Limb (tissue), 2 donors: ENCODE measurements at regions not wholly inside any gene's neighbourhood (a gene's known extent, or its start where the extent isn't known, plus 50 kb on each side); places are given as distances from the start of the nearest gene placed in this dataset.
"Not testable (repeated sequence)": the region's sequence is repeated elsewhere in the genome, so short reads cannot be mapped to it uniquely, and the experiment has no call there.

ENCODE experiments used
- DNase-seq, 2 donors: peaks; one replicate each; pipeline ENCODE4 v3.0.0-alpha.2; 2016; ENCODE audit errors: extremely low spot score in 2 of 2

DNA sequence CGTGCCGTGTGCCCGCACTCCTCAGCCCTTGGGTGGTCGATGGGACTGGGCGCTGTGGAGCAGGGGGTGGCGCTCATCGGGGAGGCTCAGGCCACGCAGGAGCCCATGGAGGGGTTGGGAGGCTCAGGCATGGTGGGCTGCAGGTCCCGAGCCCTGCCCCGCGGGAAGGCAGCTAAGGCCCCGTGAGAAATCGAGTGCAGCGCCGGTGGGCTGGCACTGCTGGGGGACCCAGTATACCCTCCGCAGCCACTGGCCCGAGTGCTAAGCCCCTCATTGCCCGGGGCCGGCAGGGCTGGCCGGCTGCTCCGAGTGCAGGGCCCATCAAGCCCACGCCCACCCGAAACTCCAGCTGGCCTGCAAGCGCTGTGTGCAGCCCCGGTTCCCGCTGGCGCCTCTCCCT lies 384.1 kb downstream of the GLUD2 start:
- not testable (repeated sequence) for DNase-seq

DNA sequence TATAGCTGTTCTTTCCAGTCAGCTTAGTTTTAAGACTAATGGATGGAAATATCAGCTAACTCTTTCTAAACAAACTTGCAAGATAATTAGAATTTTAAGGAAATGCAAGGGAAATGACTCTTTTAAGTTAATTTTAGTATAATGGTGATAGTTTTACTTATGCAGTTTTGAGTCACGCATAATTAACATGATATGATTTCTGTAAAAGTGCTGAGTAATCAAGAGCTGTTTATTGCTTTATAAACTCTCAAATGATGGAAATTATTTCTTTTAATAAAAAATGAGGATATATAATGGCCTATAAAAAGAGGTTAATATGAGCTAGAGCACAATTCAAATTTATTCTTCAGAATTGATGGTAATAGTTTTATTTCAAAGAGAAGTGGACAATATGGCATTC lies 385.9 kb downstream of the GLUD2 start:
- DNase-seq, result no peak

DNA sequence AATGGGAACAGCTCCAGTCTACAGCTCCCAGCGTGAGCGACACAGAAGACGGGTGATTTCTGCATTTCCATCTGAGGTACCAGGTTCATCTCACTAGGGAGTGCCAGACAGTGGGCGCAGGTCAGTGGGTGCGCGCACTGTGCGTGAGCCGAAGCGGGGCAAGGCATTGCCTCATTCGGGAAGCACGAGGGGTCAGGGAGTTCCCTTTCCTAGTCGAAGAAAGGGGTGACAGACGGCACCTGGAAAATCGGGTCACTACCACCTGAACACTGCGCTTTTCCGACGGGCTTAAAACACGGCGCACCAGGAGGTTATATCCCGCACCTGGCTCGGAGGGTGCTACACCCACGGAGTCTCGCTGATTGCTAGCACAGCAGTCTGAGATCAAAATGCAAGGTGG lies 390.3 kb downstream of the GLUD2 start:
- not testable (repeated sequence) for DNase-seq

GRCh38 chrX:121455890-121456289 lies 408.5 kb downstream of the GLUD2 start:
- DNase-seq, result no peak

GRCh38 chrX:121456315-121456714 lies 408.9 kb downstream of the GLUD2 start:
- no peak for DNase-seq

- no peak for DNase-seq
Measured at GRCh38 chrX:121457096-121457495, 409.7 kb downstream of the GLUD2 start.

- DNase-seq, result no peak
Measured at GRCh38 chrX:121479406-121479805, 432.0 kb downstream of the GLUD2 start.

DNA sequence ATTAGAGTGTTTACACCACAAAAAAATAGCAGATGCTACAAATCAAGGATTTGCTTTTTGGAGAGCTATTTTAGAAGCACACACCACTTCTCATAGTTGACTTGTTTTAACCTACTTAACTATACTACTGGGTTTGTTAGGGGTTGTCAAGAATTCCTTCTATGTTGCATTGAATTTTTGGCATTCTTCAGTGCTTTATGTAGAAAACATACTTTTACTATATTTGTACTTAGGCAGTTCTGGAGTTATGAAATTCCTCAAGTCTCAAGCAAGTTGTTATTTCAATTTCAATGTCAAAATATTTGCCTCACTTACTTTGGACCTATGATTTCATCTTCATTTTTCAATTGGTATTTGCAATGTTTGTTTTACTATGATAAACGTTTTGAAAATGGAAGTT lies 449.6 kb downstream of the GLUD2 start:
- no peak for DNase-seq

GRCh38 chrX:121504153-121504552 lies 456.7 kb downstream of the GLUD2 start:
- no peak for DNase-seq

GRCh38 chrX:121546317-121546716 lies 498.9 kb downstream of the GLUD2 start:
- DNase-seq, result no peak

DNA sequence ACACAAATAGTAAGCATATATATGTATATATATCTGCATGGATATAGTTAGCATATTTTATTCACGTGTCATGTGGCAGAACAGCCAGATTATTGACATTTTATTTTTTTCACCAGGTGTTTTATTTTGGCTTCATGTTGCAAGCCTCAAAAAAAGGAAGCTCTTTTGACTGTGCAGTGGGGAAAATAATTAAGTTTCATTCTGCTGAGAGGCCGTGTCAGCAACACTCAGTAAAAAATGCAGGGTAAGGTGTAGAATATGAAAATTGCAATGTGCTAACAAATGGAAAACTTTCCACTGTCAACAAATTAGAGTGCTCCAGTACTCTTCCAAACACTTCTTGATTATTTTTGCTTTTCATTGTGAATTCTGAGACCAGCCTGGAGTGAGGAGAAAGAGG lies 511.5 kb downstream of the GLUD2 start:
- DNase-seq, result no peak

DNA sequence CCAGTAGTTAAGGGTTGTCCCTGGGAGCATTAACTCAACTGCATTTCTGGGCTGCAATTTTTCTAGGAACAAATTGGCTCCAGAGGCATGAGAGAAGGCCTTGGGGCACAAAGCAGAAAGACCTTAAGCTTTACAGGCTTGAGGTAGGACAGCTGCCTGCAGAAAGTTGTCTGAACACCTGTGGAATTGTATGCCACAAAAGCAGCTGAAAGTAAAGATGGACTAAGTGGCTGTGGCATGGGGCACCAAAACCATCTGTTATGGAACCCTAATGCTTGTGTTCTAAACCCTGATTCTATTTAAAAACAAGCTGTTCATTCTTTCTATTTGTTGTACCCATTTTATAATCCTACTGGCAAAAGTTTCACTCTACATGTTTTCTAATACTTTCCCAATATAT lies 515.2 kb downstream of the GLUD2 start:
- DNase-seq, result no peak

- no peak for DNase-seq
Measured at GRCh38 chrX:121569609-121570008, 522.2 kb downstream of the GLUD2 start.

DNA sequence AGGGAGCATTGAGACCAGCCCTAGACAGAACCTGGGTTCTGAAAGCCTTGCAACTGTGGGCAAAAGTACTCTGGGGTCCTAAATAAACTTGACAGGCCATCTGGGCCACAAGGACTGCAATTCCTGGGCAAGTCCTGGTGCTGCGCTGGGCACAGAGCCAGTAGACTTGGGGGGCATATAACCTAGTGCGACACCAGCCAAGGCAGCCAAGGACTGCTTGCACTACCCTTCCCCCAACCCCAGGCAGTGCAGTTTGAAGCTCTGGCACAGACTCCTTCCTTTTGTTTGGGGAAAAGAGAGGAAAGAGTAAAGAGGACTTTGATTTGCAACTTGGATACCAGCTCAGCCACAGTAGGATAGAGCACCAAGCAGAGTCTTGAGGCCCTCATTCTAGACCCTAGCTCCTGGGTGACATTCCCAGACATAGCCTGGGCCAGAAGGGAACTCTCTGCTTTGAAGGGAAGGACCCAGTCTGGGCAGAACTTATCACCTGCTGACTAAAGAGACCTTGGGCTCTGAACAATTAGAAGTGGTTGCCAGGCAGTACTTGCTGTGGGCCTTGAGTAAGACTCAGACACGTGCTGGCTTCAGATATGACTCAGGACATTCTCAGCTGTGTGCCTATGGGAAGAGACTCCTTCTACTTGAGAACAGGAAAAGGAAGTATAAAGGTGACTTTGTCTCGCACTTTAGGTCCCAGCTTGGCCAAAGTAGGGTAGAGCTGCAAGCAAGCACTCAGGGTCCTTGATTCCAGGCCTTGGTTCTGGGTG lies 522.8 kb downstream of the GLUD2 start:
- DNase-seq, result no peak

- DNase-seq, result no peak
Measured at GRCh38 chrX:121571333-121571732, 523.9 kb downstream of the GLUD2 start.

DNA sequence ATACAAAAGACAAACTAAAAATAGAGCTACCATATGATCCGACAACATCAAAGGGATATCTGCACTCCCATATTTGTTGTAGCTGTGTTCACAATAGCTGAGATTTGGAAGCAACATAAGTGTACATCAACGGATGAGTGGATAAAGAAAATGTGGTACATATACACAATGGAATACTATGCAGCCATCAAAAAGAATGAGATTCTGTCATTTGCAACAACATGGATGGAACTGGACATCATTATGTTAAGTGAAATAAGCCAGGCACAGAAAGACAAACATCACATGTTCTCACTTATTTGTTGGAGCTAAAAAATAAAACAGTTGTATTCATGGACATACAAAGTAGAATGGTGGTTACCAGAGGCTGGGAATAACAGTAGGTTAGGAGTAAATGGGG lies 527.0 kb downstream of the GLUD2 start:
- not testable (repeated sequence) for DNase-seq

DNA sequence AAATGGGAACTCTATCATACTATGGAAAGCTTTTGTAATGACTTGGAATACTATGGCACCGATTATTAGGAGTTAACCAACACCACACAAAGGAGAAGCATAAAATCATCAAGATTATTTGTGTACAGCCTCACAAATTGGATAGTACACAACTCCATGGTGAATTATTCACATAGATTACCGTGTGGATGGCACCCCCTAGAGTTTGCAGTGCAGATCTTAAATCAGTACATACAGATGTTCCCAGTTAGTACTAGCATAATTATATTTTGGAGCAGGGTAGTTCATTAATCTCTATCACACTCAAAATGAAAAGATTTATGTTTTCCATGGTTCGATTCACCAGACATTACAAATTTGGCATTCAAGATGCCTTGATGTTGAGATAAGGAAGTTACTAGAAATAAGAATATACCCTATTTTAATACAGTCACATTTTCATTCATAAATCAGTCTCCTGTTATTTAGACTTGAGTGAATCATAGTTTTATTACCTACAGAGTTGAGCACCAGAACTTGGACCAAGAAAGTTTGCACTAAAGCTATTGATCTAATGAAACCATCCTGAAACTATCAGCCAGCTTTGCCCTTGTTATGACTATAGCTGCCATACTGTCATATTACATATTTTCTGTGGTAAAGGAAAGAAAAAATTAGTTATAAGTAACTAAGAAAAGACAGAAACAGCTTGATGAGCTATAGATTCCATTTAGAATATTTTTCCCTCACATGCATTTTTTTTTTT lies 531.8 kb downstream of the GLUD2 start:
- DNase-seq, result no peak

DNA sequence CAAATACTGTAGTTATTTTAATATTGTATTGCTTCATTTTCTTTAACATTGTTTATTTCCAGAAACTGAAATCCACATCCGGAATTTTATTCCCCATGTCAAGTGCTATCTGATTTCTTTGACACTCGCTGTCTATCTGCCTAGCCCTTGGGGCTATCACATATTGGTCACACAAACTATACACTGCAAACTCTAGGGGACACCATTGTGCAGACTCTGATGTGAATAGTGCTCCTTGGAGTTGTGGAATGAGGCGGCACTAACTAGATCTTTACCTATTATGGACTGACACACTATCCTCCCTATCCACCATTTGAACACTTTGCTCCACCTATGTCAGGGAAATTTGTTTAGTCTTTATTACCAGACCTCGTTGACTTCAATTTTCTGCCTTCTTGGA lies 534.5 kb downstream of the GLUD2 start:
- DNase-seq, result no peak

GRCh38 chrX:121585626-121586025 lies 538.2 kb downstream of the GLUD2 start:
- DNase-seq, result no peak

DNA sequence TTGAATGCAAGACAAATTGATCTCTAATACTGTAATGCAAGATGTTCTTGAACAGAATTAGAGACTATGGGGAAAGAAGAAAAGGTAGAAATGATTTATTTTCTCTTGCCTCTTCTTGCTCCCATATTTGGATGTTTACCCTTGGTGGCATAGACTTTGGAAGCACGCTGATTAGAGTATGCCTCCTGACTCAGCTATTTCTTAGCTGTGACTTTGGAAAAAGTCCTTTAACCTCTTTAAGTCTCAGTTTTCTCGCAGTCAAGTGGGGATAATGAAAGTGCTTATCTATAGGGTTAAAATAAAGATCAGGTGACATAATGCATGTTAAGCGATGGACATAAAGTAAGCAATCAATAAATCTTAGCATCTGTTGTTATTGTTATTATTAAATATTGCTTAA lies 545.5 kb downstream of the GLUD2 start:
- no peak for DNase-seq

GRCh38 chrX:121598356-121598755 lies 550.9 kb downstream of the GLUD2 start:
- no peak for DNase-seq

GRCh38 chrX:121635141-121635540 lies 587.7 kb downstream of the GLUD2 start:
- DNase-seq, result no peak

DNA sequence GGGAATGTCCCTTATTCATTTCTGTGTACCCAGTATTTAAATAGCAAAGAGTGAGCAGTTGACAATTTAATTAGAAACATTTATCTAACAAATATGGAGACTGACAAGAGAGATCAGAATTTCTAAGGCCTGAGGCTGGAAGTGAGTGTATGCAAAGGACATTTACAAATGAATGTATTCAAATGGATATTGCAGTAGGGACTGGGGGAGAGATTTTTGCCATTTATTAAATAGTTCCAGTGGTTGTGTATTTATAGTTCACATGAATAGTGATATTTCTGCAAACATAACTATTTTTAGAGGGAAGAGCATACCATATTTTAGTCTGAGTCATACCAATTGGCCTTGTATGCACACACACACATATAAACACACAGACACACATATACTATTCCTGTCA lies 592.4 kb downstream of the GLUD2 start:
- no peak for DNase-seq
